ENCODE measurements at regions not wholly inside any gene's neighbourhood (a gene's known extent, or its start where the extent isn't known, plus 50 kb on each side); places are given as distances from the start of the nearest gene placed in this dataset.

GRCh38 chr2:173750831-173751230 lies 214.3 kb downstream of the SP3 start:
- TF ChIP-seq CTCF (IDR thresholded peaks at IDR 0.05) (no peak), POLR2A (IDR thresholded peaks at IDR 0.05) (no peak)

Data from right lobe of liver (tissue), 4 donors.